AG10803 (cell line): ENCODE measurements at regions not wholly inside any gene's neighbourhood (a gene's known extent, or its start where the extent isn't known, plus 50 kb on each side); places are given as distances from the start of the nearest gene placed in this dataset.

Experiments
- DNase-seq: peaks from one replicate; pipeline ENCODE4 v3.0.0; 2010; ENCODE audit warnings: low read depth
- H3K4me3 ChIP-seq: 2 replicates; pipeline ENCODE4 v1.5.1; 2011; ENCODE audit warnings: mild to moderate bottlenecking, low read length, control low read depth
- CTCF ChIP-seq: conservative IDR thresholded peaks from 2 replicates; pipeline ENCODE4 v1.5.1; 2011; ENCODE audit warnings: mild to moderate bottlenecking, low read length, control low read depth, inconsistent platforms

GRCh38 chr11:92349486-92350156, 125.0 kb downstream of the FAT3 start:
- TF ChIP-seq CTCF: no peak

GRCh38 chr11:92357344-92357743, 132.7 kb downstream of the FAT3 start:
- no peak for DNase-seq
- TF ChIP-seq CTCF: no peak
- H3K4me3 ChIP-seq: no peak overlapping the region

More at GRCh38 chr11:92349486-92350156, 125.0 kb downstream of the FAT3 start:
- H3K4me3 ChIP-seq: no peak overlapping the region
- no peak for DNase-seq

- DNase-seq: no peak
- no peak for TF ChIP-seq CTCF
- no peak overlapping the region for H3K4me3 ChIP-seq
These were observed 133.2 kb downstream of the FAT3 start for GRCh38 chr11:92357841-92358240.

GRCh38 chr11:92361551-92361950, 136.9 kb downstream of the FAT3 start:
- DNase-seq: no peak
- TF ChIP-seq CTCF: no peak
- H3K4me3 ChIP-seq: no peak overlapping the region

GRCh38 chr11:92362989-92363388, 138.4 kb downstream of the FAT3 start:
- TF ChIP-seq CTCF: no peak
- DNase-seq: no peak
- H3K4me3 ChIP-seq: no peak overlapping the region

GRCh38 chr11:92364177-92364576, 139.6 kb downstream of the FAT3 start:
- H3K4me3 ChIP-seq: no peak overlapping the region
- TF ChIP-seq CTCF: no peak
- DNase-seq: no peak

- TF ChIP-seq CTCF: no peak
- no peak overlapping the region for H3K4me3 ChIP-seq
- DNase-seq: peak; percentile 37
These were observed 151.6 kb downstream of the FAT3 start for GRCh38 chr11:92376146-92376599.
